Keratinocyte (primary cell): ENCODE measurements at regions not wholly inside any gene's neighbourhood (a gene's known extent, or its start where the extent isn't known, plus 50 kb on each side); places are given as distances from the start of the nearest gene placed in this dataset.
"Not testable (repeated sequence)": the region's sequence is repeated elsewhere in the genome, so short reads cannot be mapped to it uniquely, and the experiment has no call there.

Experiments used
- DNase-seq: peaks from one replicate; pipeline ENCODE4 v3.0.0-alpha.2; 2011; ENCODE audit warnings: low read depth, missing footprints, low spot score
- FAIRE-seq: peaks from 2 replicates; lab custom pipeline; 2011; peaks lifted over from hg19 to GRCh38; lab: Jason Lieb, UNC
- H2AFZ ChIP-seq: 2 replicates; pipeline ENCODE4 v1.6.0; 2012; ENCODE audit warnings: low read length, control low read depth, inconsistent platforms; ENCODE audit not compliant: control insufficient read depth
- H3K27ac ChIP-seq: 2 replicates; pipeline ENCODE4 v1.5.1; 2011; ENCODE audit warnings: low read length; ENCODE audit not compliant: control insufficient read depth, insufficient read depth
- H3K27me3 ChIP-seq: 3 replicates; pipeline ENCODE4 v1.6.0; 2011; ENCODE audit warnings: low read length; ENCODE audit not compliant: control insufficient read depth, insufficient read depth; ENCODE audit errors: extremely low read depth
- H3K36me3 ChIP-seq, 2 experiments: 2 replicates in 1 of 2; 3 replicates in 1 of 2; pipeline ENCODE4 v1.5.1; 2011; ENCODE audit warnings: low read length in 2 of 2, mild to moderate bottlenecking in 1 of 2; ENCODE audit not compliant: control insufficient read depth in 2 of 2, insufficient read depth in 2 of 2; ENCODE audit errors: extremely low read depth in 1 of 2
- H3K4me1 ChIP-seq: 3 replicates; pipeline ENCODE4 v1.5.1; 2011; ENCODE audit warnings: low read length; ENCODE audit not compliant: control insufficient read depth, insufficient read depth; ENCODE audit errors: extremely low read depth
- H3K4me2 ChIP-seq: 3 replicates; pipeline ENCODE4 v1.6.0; 2011; ENCODE audit warnings: low read depth, low read length; ENCODE audit not compliant: control insufficient read depth, insufficient read depth; ENCODE audit errors: extremely low read depth
- H3K4me3 ChIP-seq, 3 experiments: fragments of 200-600 bp in 1 of 3; sonication (generic) in 1 of 3; 2 replicates in 2 of 3; 3 replicates in 1 of 3; pipeline ENCODE4 v1.5.1; 2011 to 2016; ENCODE audit warnings: low read length in 3 of 3, mild to moderate bottlenecking in 3 of 3, control low read depth in 2 of 3, inconsistent platforms in 1 of 3, low read depth in 1 of 3, mixed read lengths in 1 of 3, mixed run types in 1 of 3, moderate library complexity in 1 of 3; ENCODE audit not compliant: control insufficient read depth in 2 of 3, insufficient read depth in 2 of 3; ENCODE audit errors: extremely low read depth in 1 of 3
- H3K79me2 ChIP-seq: 2 replicates; pipeline ENCODE4 v1.6.0; 2012; ENCODE audit warnings: low read length; ENCODE audit not compliant: control insufficient read depth, insufficient read depth
- H3K9ac ChIP-seq: 3 replicates; pipeline ENCODE4 v1.6.0; 2011; ENCODE audit warnings: low read length; ENCODE audit not compliant: control insufficient read depth, insufficient read depth; ENCODE audit errors: extremely low read depth
- H3K9me1 ChIP-seq: 3 replicates; pipeline ENCODE4 v1.6.0; 2011; ENCODE audit warnings: low read length; ENCODE audit not compliant: control insufficient read depth, insufficient read depth; ENCODE audit errors: extremely low read depth
- H3K9me3 ChIP-seq: 2 replicates; pipeline ENCODE4 v1.5.1; 2012; ENCODE audit warnings: low read depth, low read length; ENCODE audit not compliant: control insufficient read depth
- H4K20me1 ChIP-seq: 3 replicates; pipeline ENCODE4 v1.6.0; 2011; ENCODE audit warnings: low read length; ENCODE audit not compliant: control insufficient read depth, insufficient read depth; ENCODE audit errors: extremely low read depth
- CTCF ChIP-seq, 3 experiments: IDR thresholded peaks in 1 of 3; conservative IDR thresholded peaks in 1 of 3; optimal IDR thresholded peaks in 1 of 3; 2 replicates in 2 of 3; 3 replicates in 1 of 3; pipeline versions ENCODE3 to v1.5.1; 2011; ENCODE audit warnings: low read length in 3 of 3, mild to moderate bottlenecking in 3 of 3, moderate library complexity in 2 of 3, control low read depth in 1 of 3, inconsistent platforms in 1 of 3; ENCODE audit not compliant: insufficient read depth in 2 of 3; ENCODE audit errors: extremely low read depth in 1 of 3
- EZH2 ChIP-seq: IDR thresholded peaks from one replicate; pipeline ENCODE4 v1.6.1; 2012; ENCODE audit warnings: inconsistent platforms, mild to moderate bottlenecking, low read length, moderate library complexity
- dilution Hi-C: fragments of 300-500 bp; cut with MboI; formaldehyde crosslinking; loops from one replicate; pipeline ENCODE4 v1.7.0; 2020; ENCODE audit warnings: low sequenced_read_pairs; ENCODE audit not compliant: extremely low pct_ligation_motif_present

- Histone ChIP-seq H3K9ac (no peak overlapping the region), H4K20me1 (no peaks in the 10 kb centered on the region), H3K27ac (no peak overlapping the region), H3K27me3 (peaks cover 5% of the 10 kb centered on the region), H3K79me2 (no peaks in the 10 kb centered on the region), H3K4me1 (peaks cover 3% of the 10 kb centered on the region), H3K4me3 (no peak overlapping the region), H3K9me1 (no peaks in the 10 kb centered on the region), H3K9me3 (no peaks in the 10 kb centered on the region), H2AFZ (no peak overlapping the region), H3K36me3 (no peaks in the 10 kb centered on the region), H3K4me2 (no peak overlapping the region)
- dilution Hi-C loops = no loop called here
- DNase-seq (no peak), FAIRE-seq (no peak)
- no peak for TF ChIP-seq EZH2
- no peak for TF ChIP-seq CTCF (optimal IDR thresholded peaks at IDR 0.05 in 1 of 3, IDR thresholded peaks at IDR 0.05 in 1 of 3, conservative IDR thresholded peaks at IDR 0.05 in 1 of 3; ENCODE audit: extremely low read depth in 1 of 3, insufficient read depth in 2 of 3, low read length in 3 of 3)
These were observed 173.3 kb downstream of the VEGFC start for GRCh38 chr4:176619430-176619829.

GRCh38 chr4:176622251-176622948 is 170.3 kb downstream of the VEGFC start:
- no peak overlapping the region for H3K4me2 ChIP-seq
- H3K79me2 ChIP-seq = no peaks in the 10 kb centered on the region
- no peak for TF ChIP-seq CTCF (optimal IDR thresholded peaks at IDR 0.05 in 1 of 3, IDR thresholded peaks at IDR 0.05 in 1 of 3, conservative IDR thresholded peaks at IDR 0.05 in 1 of 3; ENCODE audit: extremely low read depth in 1 of 3, insufficient read depth in 2 of 3, low read length in 3 of 3)
- no peak for TF ChIP-seq EZH2
- no peaks in the 10 kb centered on the region for H3K36me3 ChIP-seq
- H4K20me1 ChIP-seq = no peaks in the 10 kb centered on the region
- peaks cover 5% of the 10 kb centered on the region for H3K27me3 ChIP-seq
- FAIRE-seq = peak; percentile 20
- dilution Hi-C loops = no loop called here
- H3K27ac ChIP-seq = no peak overlapping the region
- H3K9ac ChIP-seq = no peak overlapping the region
- no peak overlapping the region for H2AFZ ChIP-seq
- no peaks in the 10 kb centered on the region for H3K9me1 ChIP-seq
- H3K9me3 ChIP-seq = no peaks in the 10 kb centered on the region
- no peak overlapping the region for H3K4me3 ChIP-seq
- no peak for DNase-seq
- no peaks in the 10 kb centered on the region for H3K4me1 ChIP-seq

GRCh38 chr4:176624983-176625610 is 167.6 kb downstream of the VEGFC start:
- H3K9me3 ChIP-seq, dilution Hi-C loops, H3K4me2 ChIP-seq, H3K27ac ChIP-seq, H2AFZ ChIP-seq, FAIRE-seq, H3K36me3 ChIP-seq, H3K27me3 ChIP-seq, H3K4me3 ChIP-seq, H3K9ac ChIP-seq, H3K9me1 ChIP-seq, H3K79me2 ChIP-seq, H3K4me1 ChIP-seq, H4K20me1 ChIP-seq, DNase-seq: not testable (repeated sequence)
